ENCODE measurements at regions not wholly inside any gene's neighbourhood (a gene's known extent, or its start where the extent isn't known, plus 50 kb on each side); places are given as distances from the start of the nearest gene placed in this dataset.
A peak's percentile ranks its signal among the peaks of the same experiment; 100 is the strongest.
"Not testable (repeated sequence)": the region's sequence is repeated elsewhere in the genome, so short reads cannot be mapped to it uniquely, and the experiment has no call there.

DNA sequence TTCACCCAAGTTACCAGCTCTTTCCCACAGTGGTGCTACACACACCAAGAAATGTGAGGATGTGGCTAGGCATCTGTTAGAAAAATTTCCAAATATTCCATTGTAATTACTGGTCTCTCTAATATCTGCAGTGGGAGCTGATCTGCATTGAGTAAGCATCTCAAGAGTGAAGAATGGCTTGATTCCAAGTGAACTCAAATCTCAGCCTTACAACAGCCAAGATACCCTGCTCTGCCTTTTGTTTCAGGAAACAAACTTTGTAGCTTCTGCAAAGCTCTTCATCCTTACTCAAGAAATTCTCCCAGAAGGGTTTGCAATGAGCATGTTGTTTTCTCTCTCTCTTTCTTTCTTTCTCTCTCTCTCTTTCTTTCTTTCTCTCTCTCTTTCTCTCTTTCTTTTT lies 181.1 kb downstream of the FCRL5 start:
- DNase-seq (ENCODE audit: low read depth), result no peak
- TF ChIP-seq, protein P1, sequence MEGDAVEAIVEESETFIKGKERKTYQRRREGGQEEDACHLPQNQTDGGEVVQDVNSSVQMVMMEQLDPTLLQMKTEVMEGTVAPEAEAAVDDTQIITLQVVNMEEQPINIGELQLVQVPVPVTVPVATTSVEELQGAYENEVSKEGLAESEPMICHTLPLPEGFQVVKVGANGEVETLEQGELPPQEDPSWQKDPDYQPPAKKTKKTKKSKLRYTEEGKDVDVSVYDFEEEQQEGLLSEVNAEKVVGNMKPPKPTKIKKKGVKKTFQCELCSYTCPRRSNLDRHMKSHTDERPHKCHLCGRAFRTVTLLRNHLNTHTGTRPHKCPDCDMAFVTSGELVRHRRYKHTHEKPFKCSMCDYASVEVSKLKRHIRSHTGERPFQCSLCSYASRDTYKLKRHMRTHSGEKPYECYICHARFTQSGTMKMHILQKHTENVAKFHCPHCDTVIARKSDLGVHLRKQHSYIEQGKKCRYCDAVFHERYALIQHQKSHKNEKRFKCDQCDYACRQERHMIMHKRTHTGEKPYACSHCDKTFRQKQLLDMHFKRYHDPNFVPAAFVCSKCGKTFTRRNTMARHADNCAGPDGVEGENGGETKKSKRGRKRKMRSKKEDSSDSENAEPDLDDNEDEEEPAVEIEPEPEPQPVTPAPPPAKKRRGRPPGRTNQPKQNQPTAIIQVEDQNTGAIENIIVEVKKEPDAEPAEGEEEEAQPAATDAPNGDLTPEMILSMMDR (IDR thresholded peaks at IDR 0.05; ENCODE audit: insufficient read depth, low read length, poor library complexity, severe bottlenecking), result no peak
- H3K36me3 ChIP-seq (ENCODE audit: control insufficient read depth, insufficient read depth, low read length), result no peaks in the 10 kb centered on the region
- H3K27me3 ChIP-seq (ENCODE audit: control insufficient read depth, insufficient read depth, low read length), result no peaks in the 10 kb centered on the region
- H3K4me3 ChIP-seq (ENCODE audit: low read depth, low read length), result no peak overlapping the region

DNA sequence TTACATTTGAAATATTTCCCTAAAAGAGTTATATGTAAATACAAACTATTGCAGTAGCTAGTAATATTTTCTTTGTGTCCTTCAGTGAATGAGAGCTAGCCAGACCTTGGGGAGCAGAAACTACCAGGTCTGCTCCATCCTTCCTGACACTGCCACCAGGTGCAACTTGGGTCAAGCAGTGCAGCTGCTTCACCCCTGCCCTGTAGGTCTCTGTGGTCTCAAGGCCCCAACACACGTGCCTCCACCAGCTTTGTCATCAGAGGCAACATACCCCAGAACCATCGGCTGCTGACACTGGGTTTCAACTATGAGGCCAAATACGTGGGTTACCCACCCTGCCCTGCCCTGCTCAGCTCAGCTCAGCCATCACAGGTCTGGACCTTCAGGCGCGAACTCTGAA lies 181.6 kb downstream of the FCRL5 start:
- Histone ChIP-seq H3K27me3 (ENCODE audit: control insufficient read depth, insufficient read depth, low read length) (no peaks in the 10 kb centered on the region), H3K4me3 (ENCODE audit: low read depth, low read length) (no peak overlapping the region), H3K36me3 (ENCODE audit: control insufficient read depth, insufficient read depth, low read length) (no peaks in the 10 kb centered on the region)
- DNase-seq (ENCODE audit: low read depth), result no peak
- TF ChIP-seq, protein P1 (IDR thresholded peaks at IDR 0.05; ENCODE audit: insufficient read depth, low read length, poor library complexity, severe bottlenecking), result no peak

DNA sequence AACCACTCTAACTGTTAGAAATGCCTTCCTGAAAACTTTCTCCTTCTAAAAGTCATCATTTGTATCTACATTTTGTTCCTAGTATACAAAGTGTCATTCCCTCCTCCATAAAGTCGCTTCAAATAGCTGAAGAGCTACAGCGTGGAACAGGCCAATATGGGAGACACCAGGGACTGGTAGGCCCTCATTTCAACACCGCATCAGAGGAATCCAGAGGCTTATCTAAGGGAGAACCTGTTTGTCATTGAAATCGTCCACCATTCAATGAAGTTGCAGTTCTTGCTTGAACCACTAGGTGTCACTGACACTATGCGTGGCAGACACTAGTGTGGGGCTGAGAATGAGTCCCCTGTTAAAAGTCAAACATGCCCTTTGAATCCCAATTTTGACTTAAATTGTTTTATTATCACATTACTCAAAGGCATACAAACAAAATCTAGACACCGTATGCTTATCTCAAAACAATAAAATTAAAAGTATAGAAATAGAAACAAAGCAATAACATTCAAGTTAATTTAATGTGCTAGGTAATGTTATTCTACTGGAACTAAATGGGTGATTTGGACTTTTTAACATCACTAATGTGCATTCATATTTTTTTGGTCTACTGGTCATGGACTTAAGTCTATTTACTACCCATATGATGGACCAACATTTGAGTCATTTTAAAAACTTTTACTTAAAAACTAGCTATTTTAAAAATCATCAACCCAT lies 182.3 kb downstream of the FCRL5 start:
- TF ChIP-seq, protein P1 (IDR thresholded peaks at IDR 0.05; ENCODE audit: insufficient read depth, low read length, poor library complexity, severe bottlenecking), result peak; percentile 85
- H3K4me3 ChIP-seq (ENCODE audit: low read depth, low read length), result no peak overlapping the region
- H3K27me3 ChIP-seq (ENCODE audit: control insufficient read depth, insufficient read depth, low read length), result no peaks in the 10 kb centered on the region
- DNase-seq (ENCODE audit: low read depth), result no peak
- H3K36me3 ChIP-seq (ENCODE audit: control insufficient read depth, insufficient read depth, low read length), result no peaks in the 10 kb centered on the region

DNA sequence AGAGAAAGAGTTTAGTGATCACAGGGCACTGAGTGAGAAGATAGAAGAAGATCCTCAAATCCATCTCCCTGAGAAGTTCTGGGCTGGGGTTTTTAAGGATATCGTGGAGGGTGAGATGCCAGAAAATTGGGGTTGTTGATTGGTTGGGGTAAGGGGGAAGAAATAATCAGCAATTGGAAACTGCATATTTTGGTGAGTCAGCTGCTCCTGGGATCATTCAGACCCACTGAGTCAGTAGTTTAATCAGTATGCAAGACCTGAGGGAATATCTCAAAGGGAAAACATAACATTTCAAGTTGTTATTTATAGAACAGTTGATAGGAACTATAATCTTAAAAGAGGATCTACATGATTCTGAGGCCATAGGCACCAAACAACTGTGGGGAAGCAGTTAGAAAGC lies 183.4 kb downstream of the FCRL5 start:
- H3K27me3 ChIP-seq (ENCODE audit: control insufficient read depth, insufficient read depth, low read length); DNase-seq (ENCODE audit: low read depth): not testable (repeated sequence)

DNA sequence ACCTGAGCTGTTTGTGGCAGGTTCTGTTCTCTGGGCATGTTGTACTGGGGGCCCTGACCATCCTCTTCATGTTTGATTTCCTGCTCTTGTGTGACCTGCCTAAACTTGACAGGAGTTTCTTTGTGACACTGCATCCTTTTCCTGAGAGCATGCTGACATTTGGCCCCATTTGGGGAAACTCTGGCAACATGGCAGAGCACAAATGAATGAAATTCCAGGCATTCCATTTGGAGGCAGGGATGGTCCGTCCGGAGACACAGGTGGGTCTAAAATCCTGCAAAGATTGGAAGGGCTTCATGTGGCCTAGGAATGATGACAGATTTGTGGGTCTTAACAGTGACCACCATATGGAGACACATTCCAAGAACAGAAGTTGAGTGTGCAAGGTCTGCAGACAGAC lies 184.0 kb downstream of the FCRL5 start:
- Histone ChIP-seq H3K4me3 (ENCODE audit: low read depth, low read length) (no peak overlapping the region), H3K36me3 (ENCODE audit: control insufficient read depth, insufficient read depth, low read length) (no peaks in the 10 kb centered on the region), H3K27me3 (ENCODE audit: control insufficient read depth, insufficient read depth, low read length) (no peaks in the 10 kb centered on the region)
- no peak for DNase-seq (ENCODE audit: low read depth)
- TF ChIP-seq, protein P1 (IDR thresholded peaks at IDR 0.05; ENCODE audit: insufficient read depth, low read length, poor library complexity, severe bottlenecking), result no peak

More for the DNA sequence above, 183.4 kb downstream of the FCRL5 start:
- H3K36me3 ChIP-seq (ENCODE audit: control insufficient read depth, insufficient read depth, low read length); H3K4me3 ChIP-seq (ENCODE audit: low read depth, low read length): not testable (repeated sequence)

DNA sequence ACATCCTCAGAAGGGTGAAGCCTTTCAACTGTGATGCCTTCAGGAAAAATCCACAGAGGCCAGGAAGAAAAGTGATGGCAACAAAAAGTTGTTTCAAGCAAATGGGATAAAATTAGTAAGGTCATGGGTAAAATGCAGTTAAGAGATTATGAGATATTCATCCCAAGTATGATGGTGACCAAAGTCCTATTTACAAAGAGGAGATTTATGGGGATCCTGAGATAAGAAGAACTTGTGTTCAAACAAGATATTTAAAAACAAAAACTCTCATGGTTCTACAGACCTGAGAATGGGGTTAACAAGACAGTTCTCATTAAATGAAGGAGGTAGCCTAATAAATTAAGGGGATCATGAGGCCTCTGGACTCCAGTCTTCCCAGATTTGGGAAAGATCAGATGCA lies 184.4 kb downstream of the FCRL5 start:
- TF ChIP-seq, protein P1 (IDR thresholded peaks at IDR 0.05; ENCODE audit: insufficient read depth, low read length, poor library complexity, severe bottlenecking), result no peak
- Histone ChIP-seq H3K27me3 (ENCODE audit: control insufficient read depth, insufficient read depth, low read length) (no peaks in the 10 kb centered on the region), H3K36me3 (ENCODE audit: control insufficient read depth, insufficient read depth, low read length) (no peaks in the 10 kb centered on the region), H3K4me3 (ENCODE audit: low read depth, low read length) (no peak overlapping the region)
- no peak for DNase-seq (ENCODE audit: low read depth)
